ENCODE measurements at regions not wholly inside any gene's neighbourhood (a gene's known extent, or its start where the extent isn't known, plus 50 kb on each side); places are given as distances from the start of the nearest gene placed in this dataset.

GRCh38 chr4:29558789-29559188 lies 1161.4 kb upstream of the PCDH7 start:
- no peak overlapping the region for H3K27ac ChIP-seq
- H3K9me3 ChIP-seq, result no peaks in the 10 kb centered on the region
- intact Hi-C loops (cut with DNase I; ENCODE audit: low total_unique reads) (no loop called here), in situ Hi-C loops (cut with MboI; ENCODE audit: low pct_ligation_motif_present in 1 of 4, low pct_unique_long_range_greater_than_20kb in 1 of 4, low sequenced_read_pairs in 3 of 4) (no loop called here)
- no peaks in the 10 kb centered on the region for H3K36me3 ChIP-seq
- DNase-seq, result no peak
- TF ChIP-seq POLR2A (IDR thresholded peaks at IDR 0.05) (no peak), POLR2AphosphoS5 (IDR thresholded peaks at IDR 0.05) (no peak), EP300 (IDR thresholded peaks at IDR 0.05; ENCODE audit: low read depth) (no peak)
- TF ChIP-seq, protein P1, sequence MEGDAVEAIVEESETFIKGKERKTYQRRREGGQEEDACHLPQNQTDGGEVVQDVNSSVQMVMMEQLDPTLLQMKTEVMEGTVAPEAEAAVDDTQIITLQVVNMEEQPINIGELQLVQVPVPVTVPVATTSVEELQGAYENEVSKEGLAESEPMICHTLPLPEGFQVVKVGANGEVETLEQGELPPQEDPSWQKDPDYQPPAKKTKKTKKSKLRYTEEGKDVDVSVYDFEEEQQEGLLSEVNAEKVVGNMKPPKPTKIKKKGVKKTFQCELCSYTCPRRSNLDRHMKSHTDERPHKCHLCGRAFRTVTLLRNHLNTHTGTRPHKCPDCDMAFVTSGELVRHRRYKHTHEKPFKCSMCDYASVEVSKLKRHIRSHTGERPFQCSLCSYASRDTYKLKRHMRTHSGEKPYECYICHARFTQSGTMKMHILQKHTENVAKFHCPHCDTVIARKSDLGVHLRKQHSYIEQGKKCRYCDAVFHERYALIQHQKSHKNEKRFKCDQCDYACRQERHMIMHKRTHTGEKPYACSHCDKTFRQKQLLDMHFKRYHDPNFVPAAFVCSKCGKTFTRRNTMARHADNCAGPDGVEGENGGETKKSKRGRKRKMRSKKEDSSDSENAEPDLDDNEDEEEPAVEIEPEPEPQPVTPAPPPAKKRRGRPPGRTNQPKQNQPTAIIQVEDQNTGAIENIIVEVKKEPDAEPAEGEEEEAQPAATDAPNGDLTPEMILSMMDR (IDR thresholded peaks at IDR 0.05), result no peak
- H3K27me3 ChIP-seq, result no peaks in the 10 kb centered on the region
- no peak overlapping the region for H3K4me3 ChIP-seq
- H3K4me1 ChIP-seq, result no peaks in the 10 kb centered on the region

GRCh38 chr4:29559286-29559685 lies 1160.9 kb upstream of the PCDH7 start:
- Histone ChIP-seq H3K9me3 (no peaks in the 10 kb centered on the region), H3K4me3 (no peak overlapping the region)

DNA sequence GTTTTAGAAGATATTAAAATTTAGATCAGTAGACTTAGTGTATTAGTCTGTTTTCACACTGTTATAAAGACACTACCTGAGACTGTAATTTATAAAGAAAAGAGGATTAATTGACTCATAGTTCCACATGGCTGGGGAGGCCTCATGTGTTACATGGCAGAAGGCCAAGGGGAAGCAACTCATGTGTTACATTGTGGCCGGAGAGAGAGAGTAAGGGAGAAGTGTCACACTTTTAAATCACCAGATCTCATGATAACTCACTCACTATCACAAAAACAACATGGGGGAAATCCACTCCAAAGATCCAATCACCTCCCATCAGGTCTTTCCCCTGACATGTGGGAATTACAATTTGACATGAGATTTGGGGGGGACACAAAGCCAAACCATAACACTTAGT lies 1159.7 kb upstream of the PCDH7 start:
- intact Hi-C loops (cut with DNase I; ENCODE audit: low total_unique reads), result no loop called here
- TF ChIP-seq POLR2A (IDR thresholded peaks at IDR 0.05), result no peak
- TF ChIP-seq, protein P1 (IDR thresholded peaks at IDR 0.05), result no peak
- TF ChIP-seq EP300 (IDR thresholded peaks at IDR 0.05; ENCODE audit: low read depth), result no peak
- TF ChIP-seq POLR2AphosphoS5 (IDR thresholded peaks at IDR 0.05), result no peak
- 54% methylated on average over 1 of the region's 1 CpG; no CpG with 5 or more reads in 1 of the 2 donors for WGBS, 2 donors (ENCODE audit: low coverage in 1 of 2)

More at GRCh38 chr4:29559286-29559685, 1160.9 kb upstream of the PCDH7 start:
- no peaks in the 10 kb centered on the region for H3K4me1 ChIP-seq
- no peak for DNase-seq
- no peak overlapping the region for H3K27ac ChIP-seq
- no peaks in the 10 kb centered on the region for H3K36me3 ChIP-seq
- in situ Hi-C loops (cut with MboI; ENCODE audit: low pct_ligation_motif_present in 1 of 4, low pct_unique_long_range_greater_than_20kb in 1 of 4, low sequenced_read_pairs in 3 of 4), result no loop called here
- intact Hi-C loops (cut with DNase I; ENCODE audit: low total_unique reads), result no loop called here
- H3K27me3 ChIP-seq, result no peaks in the 10 kb centered on the region
- TF ChIP-seq POLR2AphosphoS5 (IDR thresholded peaks at IDR 0.05) (no peak), EP300 (IDR thresholded peaks at IDR 0.05; ENCODE audit: low read depth) (no peak), POLR2A (IDR thresholded peaks at IDR 0.05) (no peak)
- TF ChIP-seq, protein P1 (IDR thresholded peaks at IDR 0.05), result no peak

DNA sequence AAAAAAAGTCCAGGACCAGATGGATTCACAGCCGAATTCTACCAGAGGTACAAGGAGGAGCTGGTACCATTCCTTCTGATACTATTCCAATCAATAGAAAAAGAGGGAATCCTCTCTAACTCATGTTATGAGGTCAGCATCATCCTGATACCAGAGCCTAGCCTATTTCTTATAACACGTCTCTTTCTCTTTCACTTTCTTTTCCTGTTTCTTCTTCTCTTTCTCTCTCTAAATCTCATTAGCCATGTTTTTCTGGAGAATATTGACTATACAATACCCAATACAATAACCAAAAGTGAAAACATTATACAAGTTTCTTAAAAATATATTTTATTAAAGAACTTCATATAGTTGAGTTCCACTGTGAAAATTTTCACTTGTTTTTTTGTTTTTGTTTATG lies 1154.9 kb upstream of the PCDH7 start:
- in situ Hi-C loops (cut with MboI; ENCODE audit: low pct_ligation_motif_present in 1 of 4, low pct_unique_long_range_greater_than_20kb in 1 of 4, low sequenced_read_pairs in 3 of 4), result no loop called here
- WGBS, 2 donors (ENCODE audit: low coverage in 1 of 2), result 60 to 67% methylated on average over 2 of the region's 2 CpGs

More for the DNA sequence above, 1159.7 kb upstream of the PCDH7 start:
- in situ Hi-C loops (cut with MboI; ENCODE audit: low pct_ligation_motif_present in 1 of 4, low pct_unique_long_range_greater_than_20kb in 1 of 4, low sequenced_read_pairs in 3 of 4), result no loop called here
- no peaks in the 10 kb centered on the region for H3K27me3 ChIP-seq
- H3K4me3 ChIP-seq, result no peak overlapping the region
- H3K9me3 ChIP-seq, result no peaks in the 10 kb centered on the region
- DNase-seq, result no peak
- H3K36me3 ChIP-seq, result no peaks in the 10 kb centered on the region
- no peaks in the 10 kb centered on the region for H3K4me1 ChIP-seq
- H3K27ac ChIP-seq, result no peak overlapping the region

More for the DNA sequence above, 1154.9 kb upstream of the PCDH7 start:
- H3K9me3 ChIP-seq, result no peaks in the 10 kb centered on the region
- H3K4me1 ChIP-seq, result no peaks in the 10 kb centered on the region
- no peak overlapping the region for H3K27ac ChIP-seq
- TF ChIP-seq POLR2AphosphoS5 (IDR thresholded peaks at IDR 0.05) (no peak), EP300 (IDR thresholded peaks at IDR 0.05; ENCODE audit: low read depth) (no peak), POLR2A (IDR thresholded peaks at IDR 0.05) (no peak)
- TF ChIP-seq, protein P1 (IDR thresholded peaks at IDR 0.05), result no peak
- no peak for DNase-seq
- no peaks in the 10 kb centered on the region for H3K27me3 ChIP-seq
- no peaks in the 10 kb centered on the region for H3K36me3 ChIP-seq
- intact Hi-C loops (cut with DNase I; ENCODE audit: low total_unique reads), result no loop called here
- H3K4me3 ChIP-seq, result no peak overlapping the region
